ENCODE measurements at regions not wholly inside any gene's neighbourhood (a gene's known extent, or its start where the extent isn't known, plus 50 kb on each side); places are given as distances from the start of the nearest gene placed in this dataset.

- DNase-seq: no peak
Measured at GRCh38 chr18:2336690-2337392, 234.5 kb downstream of the METTL4 start.

- DNase-seq: no peak
Measured at GRCh38 chr18:2337552-2338141, 233.7 kb downstream of the METTL4 start.

- no peak for DNase-seq
Measured at GRCh38 chr18:2338601-2339000, 232.7 kb downstream of the METTL4 start.

- DNase-seq: no peak
Measured at GRCh38 chr18:2340335-2340734, 231.0 kb downstream of the METTL4 start.

GRCh38 chr18:2348003-2348402 lies 223.3 kb downstream of the METTL4 start:
- DNase-seq: no peak

- no peak for DNase-seq
Measured at GRCh38 chr18:2351126-2351850, 220.0 kb downstream of the METTL4 start.

GRCh38 chr18:2354292-2354691 lies 217.0 kb downstream of the METTL4 start:
- DNase-seq: no peak

- DNase-seq: no peak
Measured at GRCh38 chr18:2356906-2357305, 214.4 kb downstream of the METTL4 start.

- no peak for DNase-seq
Measured at GRCh38 chr18:2360861-2361260, 210.4 kb downstream of the METTL4 start.

- no peak for DNase-seq
Measured at GRCh38 chr18:2368102-2368501, 203.2 kb downstream of the METTL4 start.

GRCh38 chr18:2376707-2377106 lies 194.6 kb downstream of the METTL4 start:
- no peak for DNase-seq

GRCh38 chr18:2380101-2380500 lies 191.2 kb downstream of the METTL4 start:
- DNase-seq: no peak

- DNase-seq: no peak
Measured at GRCh38 chr18:2381539-2381938, 189.8 kb downstream of the METTL4 start.

- no peak for DNase-seq
Measured at GRCh38 chr18:2387588-2387987, 183.7 kb downstream of the METTL4 start.

- no peak for DNase-seq
Measured at GRCh38 chr18:2390158-2390557, 181.1 kb downstream of the METTL4 start.

- DNase-seq: no peak
Measured at GRCh38 chr18:2391470-2391869, 179.8 kb downstream of the METTL4 start.

GRCh38 chr18:2392446-2392845 lies 178.9 kb downstream of the METTL4 start:
- no peak for DNase-seq

- DNase-seq: no peak
Measured at GRCh38 chr18:2394684-2395083, 176.6 kb downstream of the METTL4 start.

- DNase-seq: no peak
Measured at GRCh38 chr18:2395427-2396161, 175.7 kb downstream of the METTL4 start.

- DNase-seq: no peak
Measured at GRCh38 chr18:2396162-2396505, 175.2 kb downstream of the METTL4 start.

- DNase-seq: no peak
Measured at GRCh38 chr18:2400701-2401196, 170.6 kb downstream of the METTL4 start.

- no peak for DNase-seq
Measured at GRCh38 chr18:2402084-2402483, 169.2 kb downstream of the METTL4 start.

- no peak for DNase-seq
Measured at GRCh38 chr18:2406544-2406943, 164.8 kb downstream of the METTL4 start.
